ENCODE measurements at regions not wholly inside any gene's neighbourhood (a gene's known extent, or its start where the extent isn't known, plus 50 kb on each side); places are given as distances from the start of the nearest gene placed in this dataset.

- Histone ChIP-seq H2AK5ac (ENCODE audit: insufficient read length, low read length) (no peak overlapping the region), H4K8ac (replicated peaks; ENCODE audit: insufficient read length, low read depth, low read length) (no peak overlapping the region), H2BK12ac (ENCODE audit: insufficient read length, low read depth, low read length) (no peak overlapping the region), H4K20me1 (ENCODE audit: control insufficient read depth, insufficient read depth, insufficient read length) (no peaks in the 10 kb centered on the region), H2BK20ac (ENCODE audit: low read depth, low read length, poor library complexity, severe bottlenecking) (no peak overlapping the region), H4K91ac (ENCODE audit: insufficient read length, low read depth, low read length) (no peak overlapping the region), H3K9me3 (ENCODE audit: control insufficient read depth, low read depth, low read length) (no peaks in the 10 kb centered on the region), H3K14ac (ENCODE audit: insufficient read depth, low read length) (no peak overlapping the region), H3K4me1 (ENCODE audit: insufficient read depth, low read length) (peaks cover 2% of the 10 kb centered on the region; the same call in 1 of the 2 replicates), H3K27me3 (ENCODE audit: insufficient read depth, low read length) (no peaks in the 10 kb centered on the region), H3K4ac (ENCODE audit: low read depth, low read length) (no peak overlapping the region), H3K4me2 (ENCODE audit: insufficient read depth, insufficient read length, low read length) (no peak overlapping the region), H3K9ac (ENCODE audit: extremely low read depth, insufficient read length, low read length) (no peak overlapping the region), H3K79me1 (ENCODE audit: insufficient read depth, low read depth, low read length, poor library complexity, severe bottlenecking) (no peaks in the 10 kb centered on the region), H2BK120ac (ENCODE audit: low read depth, low read length, poor library complexity, severe bottlenecking) (no peak overlapping the region), H3K56ac (ENCODE audit: insufficient read length, low read depth, low read length) (no peak overlapping the region), H2BK5ac (ENCODE audit: insufficient read length, low read length) (no peak overlapping the region), H3T11ph (ENCODE audit: low read length) (no peak overlapping the region), H3K23ac (ENCODE audit: insufficient read length, low read depth, low read length) (no peak overlapping the region), H2AFZ (ENCODE audit: low read length) (no peak overlapping the region), H3K18ac (ENCODE audit: insufficient read length, low read depth, low read length) (no peak overlapping the region), H4K5ac (ENCODE audit: insufficient read length, low read depth, low read length) (no peak overlapping the region), H3K23me2 (ENCODE audit: insufficient read length, low read depth, low read length, poor library complexity, severe bottlenecking) (no peaks in the 10 kb centered on the region), H3K79me2 (ENCODE audit: insufficient read depth, low read length) (no peaks in the 10 kb centered on the region), H2BK15ac (ENCODE audit: low read depth, low read length) (no peak overlapping the region), H3K27ac (ENCODE audit: insufficient read length, low read depth, low read length) (no peak overlapping the region)
- Mint-ChIP-seq H3K9me3 (peaks cover 0 to 3% of the 10 kb centered on the region in 2 experiments; a peak in 2 of 5 replicates), H3K27ac (no peak overlapping the region), H3K4me3 (no peak overlapping the region), H3K4me1 (peaks cover 8 to 16% of the 10 kb centered on the region in 2 experiments), H3K36me3 (ENCODE audit: insufficient read depth in 1 of 3, low read depth in 3 of 3) (peaks cover 0 to 3% (median 0%) of the 10 kb centered on the region in 3 experiments; a peak in 1 of 7 replicates), H3K27me3 (ENCODE audit: low read depth) (peaks cover 5% of the 10 kb centered on the region)
- DNase-seq: no peak
- no peak for TF ChIP-seq CTCF (conservative IDR thresholded peaks at IDR 0.05)
- WGBS (ENCODE audit: extremely low coverage, insufficient read length, low lambda C conversion rate): no CpG with 5 or more reads among the region's 5 CpGs
These were observed 385.9 kb downstream of the MIAT start for GRCh38 chr22:27043262-27043661.
